PC-3 (cell line): ENCODE measurements at regions not wholly inside any gene's neighbourhood (a gene's known extent, or its start where the extent isn't known, plus 50 kb on each side); places are given as distances from the start of the nearest gene placed in this dataset.

Experiments used
- ATAC-seq: fragments of 200-7000 bp; cut with Tn5 transposase; 2 replicates; pipeline ENCODE4 v1.9.1; 2020; ENCODE audit warnings: mild to moderate bottlenecking, moderate library complexity
- BruUV-seq: library from RNA; stranded (reverse); fragments of 400-500 nt; replicated peaks from 2 replicates; lab custom pipeline; 2021; lab: Mats Ljungman, UMichigan
- CTCF ChIA-PET: fragments of 300-600 bp; sonication (Branson Sonifier 250); formaldehyde crosslinking; loops from one replicate; lab custom pipeline; 2022; ENCODE audit warnings: antibody characterized with exemption; lab: Charles Lee
- POLR2A ChIA-PET: fragments of 300-600 bp; sonication (Branson Sonifier 250); formaldehyde crosslinking; loops from one replicate; lab custom pipeline; 2022; ENCODE audit warnings: antibody characterized with exemption; ENCODE audit not compliant: unreplicated experiment; lab: Charles Lee
- DNase-seq: peaks from one replicate; pipeline ENCODE4 v3.0.0-alpha.2; 2015
- H2AFZ ChIP-seq: fragments of 300-600 bp; sonication (generic); 2 replicates; pipeline ENCODE4 v1.6.0; 2016; ENCODE audit warnings: antibody characterized with exemption, low read length
- H3F3A ChIP-seq: fragments of 300-600 bp; sonication (generic); one replicate; pipeline ENCODE4 v1.6.0; 2017; ENCODE audit warnings: antibody characterized with exemption, low read length, control low read depth, mild to moderate bottlenecking; ENCODE audit not compliant: unreplicated experiment
- H3K27ac ChIP-seq: fragments of 300-600 bp; sonication (generic); 2 replicates; pipeline ENCODE4 v1.5.1; 2016; ENCODE audit warnings: mild to moderate bottlenecking, low read length
- H3K27me3 ChIP-seq: fragments of 300-600 bp; sonication (generic); 2 replicates; pipeline ENCODE4 v1.6.1; 2016; ENCODE audit warnings: low read length, mixed read lengths
- H3K36me3 ChIP-seq: fragments of 300-600 bp; sonication (generic); 2 replicates; pipeline ENCODE4 v1.6.1; 2016; ENCODE audit warnings: low read depth, mixed run types, low read length, mixed read lengths
- H3K4me1 ChIP-seq: fragments of 300-600 bp; sonication (generic); 2 replicates; pipeline ENCODE4 v1.5.1; 2016; ENCODE audit warnings: low read length; ENCODE audit not compliant: insufficient read depth
- H3K4me2 ChIP-seq: fragments of 300-600 bp; sonication (generic); 2 replicates; pipeline ENCODE4 v1.6.0; 2016; ENCODE audit warnings: low read length
- H3K4me3 ChIP-seq: fragments of 300-600 bp; sonication (generic); 2 replicates; pipeline ENCODE4 v1.5.1; 2016; ENCODE audit warnings: mild to moderate bottlenecking, low read length, mixed read lengths
- H3K79me2 ChIP-seq: fragments of 300-600 bp; sonication (generic); 2 replicates; pipeline ENCODE4 v1.6.1; 2017; ENCODE audit warnings: low read length, mixed read lengths
- H3K9ac ChIP-seq: fragments of 300-600 bp; sonication (generic); 2 replicates; pipeline ENCODE4 v1.6.0; 2016; ENCODE audit warnings: mild to moderate bottlenecking, low read length
- H3K9me2 ChIP-seq: fragments of 300-600 bp; sonication (generic); replicated peaks from 2 replicates; pipeline ENCODE4 v1.6.1; 2016; ENCODE audit warnings: mixed run types, low read length, mixed read lengths
- H3K9me3 ChIP-seq: fragments of 300-600 bp; sonication (generic); 2 replicates; pipeline ENCODE4 v1.6.1; 2016; ENCODE audit warnings: low read length, mixed read lengths
- H4K20me1 ChIP-seq: fragments of 300-600 bp; sonication (generic); 2 replicates; pipeline ENCODE4 v1.6.1; 2016; ENCODE audit warnings: low read length, mixed read lengths
- EZH2 ChIP-seq: fragments of 300-600 bp; sonication (generic); IDR thresholded peaks from one replicate; pipeline ENCODE4 v1.6.1; 2017; ENCODE audit warnings: antibody characterized with exemption, mild to moderate bottlenecking, low read length; ENCODE audit not compliant: unreplicated experiment
- EZH2phosphoT487 ChIP-seq: fragments of 300-600 bp; sonication (generic); IDR thresholded peaks from 2 replicates; pipeline ENCODE4 v1.6.1; 2018; ENCODE audit warnings: mild to moderate bottlenecking, antibody characterized with exemption, low read length, borderline replicate concordance
- intact Hi-C: fragments of 100-400 bp; cut with micrococcal nuclease; formaldehyde crosslinking; loops from 2 replicates; pipeline ENCODE4 v1.9.0; 2023
- TF ChIP-seq, protein P1 (sequence below): fragments of 300-600 bp; sonication (generic); conservative IDR thresholded peaks from 2 replicates; pipeline ENCODE4 v1.5.1; 2017; ENCODE audit warnings: antibody characterized with exemption, low read depth, mild to moderate bottlenecking, low read length

DNA sequence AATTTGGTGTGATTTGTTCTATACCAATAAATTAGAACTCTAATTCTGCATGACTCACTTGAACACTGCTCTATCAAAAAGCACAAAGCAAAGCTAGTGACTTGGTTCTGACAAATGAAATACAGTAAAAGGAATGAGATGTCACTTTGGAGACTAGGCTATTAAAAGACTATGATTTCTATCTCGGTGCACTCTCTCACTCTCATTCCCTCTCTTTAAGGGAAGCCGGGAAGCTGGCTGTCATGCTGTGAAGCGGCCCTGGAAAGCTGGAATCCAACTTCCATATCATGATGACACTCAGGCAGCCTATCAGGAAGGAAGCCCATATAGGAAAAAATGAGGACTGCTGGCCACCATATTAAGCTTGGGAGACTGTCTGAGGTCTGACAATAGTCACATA is 590.1 kb upstream of the CBLB start:
- Histone ChIP-seq H3K27ac (no peak overlapping the region), H2AFZ (no peak overlapping the region), H3K4me1 (peaks cover 8% of the 10 kb centered on the region; the same call in 1 of the 2 replicates), H3K27me3 (no peaks in the 10 kb centered on the region), H3K9me2 (no peaks in the 10 kb centered on the region), H3F3A (no peaks in the 10 kb centered on the region), H4K20me1 (no peaks in the 10 kb centered on the region), H3K4me3 (no peak overlapping the region), H3K79me2 (no peaks in the 10 kb centered on the region), H3K4me2 (no peak overlapping the region), H3K36me3 (no peaks in the 10 kb centered on the region), H3K9me3 (no peaks in the 10 kb centered on the region), H3K9ac (no peak overlapping the region)
- ChIA-PET POLR2A (no interaction called here), CTCF (interaction anchor here (0.7 kb wide), 1 partner anchor 17 kb away, joined by 10 read pairs; no protein-coding TSS in a partner anchor)
- intact Hi-C loops: loop anchor here (5.0 kb wide), 2 partner anchors 148 to 592 kb away; partner anchors contain the start of gene CBLB
- ATAC-seq (no peak), DNase-seq (no peak)
- BruUV-seq: no TSS peak
- TF ChIP-seq, protein P1, sequence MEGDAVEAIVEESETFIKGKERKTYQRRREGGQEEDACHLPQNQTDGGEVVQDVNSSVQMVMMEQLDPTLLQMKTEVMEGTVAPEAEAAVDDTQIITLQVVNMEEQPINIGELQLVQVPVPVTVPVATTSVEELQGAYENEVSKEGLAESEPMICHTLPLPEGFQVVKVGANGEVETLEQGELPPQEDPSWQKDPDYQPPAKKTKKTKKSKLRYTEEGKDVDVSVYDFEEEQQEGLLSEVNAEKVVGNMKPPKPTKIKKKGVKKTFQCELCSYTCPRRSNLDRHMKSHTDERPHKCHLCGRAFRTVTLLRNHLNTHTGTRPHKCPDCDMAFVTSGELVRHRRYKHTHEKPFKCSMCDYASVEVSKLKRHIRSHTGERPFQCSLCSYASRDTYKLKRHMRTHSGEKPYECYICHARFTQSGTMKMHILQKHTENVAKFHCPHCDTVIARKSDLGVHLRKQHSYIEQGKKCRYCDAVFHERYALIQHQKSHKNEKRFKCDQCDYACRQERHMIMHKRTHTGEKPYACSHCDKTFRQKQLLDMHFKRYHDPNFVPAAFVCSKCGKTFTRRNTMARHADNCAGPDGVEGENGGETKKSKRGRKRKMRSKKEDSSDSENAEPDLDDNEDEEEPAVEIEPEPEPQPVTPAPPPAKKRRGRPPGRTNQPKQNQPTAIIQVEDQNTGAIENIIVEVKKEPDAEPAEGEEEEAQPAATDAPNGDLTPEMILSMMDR: no peak
- TF ChIP-seq EZH2 (no peak), EZH2phosphoT487 (no peak)

DNA sequence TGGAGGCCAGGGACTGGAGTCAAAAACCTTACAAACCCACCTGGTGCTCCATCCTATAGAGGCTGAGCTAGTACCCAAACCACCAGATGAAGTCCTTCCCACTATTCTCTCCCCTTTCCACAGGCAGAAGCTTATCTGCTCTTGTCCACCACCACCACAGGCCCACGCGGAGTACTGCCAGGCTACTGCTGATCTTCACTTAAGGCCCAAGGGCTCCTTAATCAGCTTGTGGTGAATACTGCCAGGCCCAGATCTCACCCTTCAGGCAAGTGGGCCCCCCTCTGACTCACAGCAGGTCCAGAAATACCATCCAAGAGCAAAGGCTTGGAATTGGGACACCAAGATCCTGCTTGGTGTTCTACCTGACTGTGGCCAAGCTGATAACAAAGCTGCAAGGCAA is 598.1 kb upstream of the CBLB start:
- DNase-seq: no peak
- no peaks in the 10 kb centered on the region for H3K4me1 ChIP-seq
- no peaks in the 10 kb centered on the region for H3K9me3 ChIP-seq
- no peaks in the 10 kb centered on the region for H3F3A ChIP-seq
- no peak overlapping the region for H3K9ac ChIP-seq
- H3K36me3 ChIP-seq: no peaks in the 10 kb centered on the region
- no peaks in the 10 kb centered on the region for H3K79me2 ChIP-seq
- no peak overlapping the region for H3K27ac ChIP-seq
- no TSS peak for BruUV-seq
- no peak overlapping the region for H3K4me2 ChIP-seq
- TF ChIP-seq EZH2phosphoT487 (no peak), EZH2 (no peak)
- TF ChIP-seq, protein P1: no peak
- no peak overlapping the region for H2AFZ ChIP-seq
- H3K9me2 ChIP-seq: no peaks in the 10 kb centered on the region
- H3K27me3 ChIP-seq: no peaks in the 10 kb centered on the region
- intact Hi-C loops: no loop called here
- no peak overlapping the region for H3K4me3 ChIP-seq
- no peaks in the 10 kb centered on the region for H4K20me1 ChIP-seq
- POLR2A ChIA-PET: no interaction called here
- CTCF ChIA-PET: no interaction called here
- ATAC-seq: no peak

DNA sequence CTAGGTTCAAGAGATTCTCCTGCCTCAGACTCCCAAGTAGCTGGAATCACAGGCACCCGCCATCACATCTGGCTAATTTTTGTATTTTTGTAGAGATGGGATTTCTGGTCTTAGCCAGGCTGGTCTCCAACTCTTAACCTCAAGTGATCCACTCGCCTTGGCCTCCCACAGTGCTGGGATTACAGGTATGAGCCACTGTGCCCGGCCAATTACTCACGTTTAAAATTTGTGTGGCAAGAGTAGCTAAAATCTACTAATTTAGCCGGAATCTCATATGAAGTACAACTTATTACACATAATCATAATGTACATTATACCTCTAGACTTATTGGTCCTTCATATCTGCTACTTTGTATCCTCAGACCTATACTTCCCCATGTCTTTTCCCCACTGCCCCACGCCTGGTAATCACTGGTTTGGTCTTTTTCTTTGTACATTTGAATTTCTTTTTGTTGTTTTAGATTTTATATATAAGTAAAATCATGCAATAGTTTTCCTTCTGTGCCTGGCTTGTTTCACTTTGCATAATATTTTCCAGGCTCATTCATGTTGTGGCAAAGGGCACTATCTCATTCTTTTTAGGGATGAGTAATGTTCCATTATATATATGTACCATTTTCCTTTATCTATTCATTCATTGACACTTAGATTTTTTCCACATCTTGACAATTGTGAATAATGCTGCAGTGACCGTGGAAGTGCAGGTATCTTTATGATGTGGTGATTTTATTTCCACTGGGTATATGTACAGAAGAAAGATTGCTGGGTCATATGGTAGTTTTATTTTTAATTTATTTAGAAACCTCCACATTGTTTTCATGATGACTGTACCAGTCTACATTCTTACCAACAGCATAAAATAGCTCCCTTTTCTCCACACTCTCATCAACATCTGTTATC is 605.0 kb upstream of the CBLB start:
- BruUV-seq: no TSS peak
- Histone ChIP-seq H3K4me3 (no peak overlapping the region), H3K36me3 (no peaks in the 10 kb centered on the region), H4K20me1 (no peaks in the 10 kb centered on the region), H3K27me3 (no peaks in the 10 kb centered on the region), H3F3A (no peaks in the 10 kb centered on the region), H2AFZ (no peak overlapping the region), H3K4me1 (no peaks in the 10 kb centered on the region), H3K79me2 (no peaks in the 10 kb centered on the region), H3K4me2 (no peak overlapping the region), H3K27ac (no peak overlapping the region), H3K9ac (no peak overlapping the region), H3K9me3 (no peaks in the 10 kb centered on the region; the same call in 1 of the 2 replicates), H3K9me2 (no peaks in the 10 kb centered on the region)
- TF ChIP-seq, protein P1: no peak
- TF ChIP-seq EZH2 (no peak), EZH2phosphoT487 (no peak)
- POLR2A ChIA-PET: interaction anchor here (0.6 kb wide), 1 partner anchor 54 kb away, joined by 9 read pairs; no protein-coding TSS in a partner anchor
- no peak for ATAC-seq
- no peak for DNase-seq
- CTCF ChIA-PET: no interaction called here
- intact Hi-C loops: no loop called here
